DMS153 treated with DMSO at 0.1 percent for 48 hours (cell line): ENCODE measurements at regions not wholly inside any gene's neighbourhood (a gene's known extent, or its start where the extent isn't known, plus 50 kb on each side); places are given as distances from the start of the nearest gene placed in this dataset.
"Not testable (repeated sequence)": the region's sequence is repeated elsewhere in the genome, so short reads cannot be mapped to it uniquely, and the experiment has no call there.

ENCODE experiments used
- DNase-seq: peaks from one replicate; lab custom pipeline; 2025; ENCODE audit not compliant: unreplicated experiment; lab: John Stamatoyannopoulos, UW

DNA sequence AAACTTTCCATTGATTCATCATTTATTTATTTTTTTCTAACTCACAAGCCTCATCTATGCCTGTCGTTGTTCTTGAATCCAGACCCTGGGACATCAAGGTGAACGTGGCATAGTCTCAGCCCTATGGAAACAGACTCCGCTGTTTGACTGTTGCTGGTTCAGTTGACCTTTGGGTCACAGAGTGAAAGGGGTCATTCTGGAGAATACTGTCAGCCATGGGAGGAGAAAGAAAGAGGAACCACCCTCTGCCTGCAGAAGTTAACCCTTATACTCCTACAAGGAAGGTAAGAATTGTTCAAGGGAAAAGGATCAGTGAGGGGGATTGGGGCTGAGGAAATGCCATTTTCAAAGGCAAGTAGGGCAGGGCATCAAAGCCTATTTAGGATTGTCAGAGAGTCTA, 387.6 kb upstream of the MAF start:
- DNase-seq: no peak

DNA sequence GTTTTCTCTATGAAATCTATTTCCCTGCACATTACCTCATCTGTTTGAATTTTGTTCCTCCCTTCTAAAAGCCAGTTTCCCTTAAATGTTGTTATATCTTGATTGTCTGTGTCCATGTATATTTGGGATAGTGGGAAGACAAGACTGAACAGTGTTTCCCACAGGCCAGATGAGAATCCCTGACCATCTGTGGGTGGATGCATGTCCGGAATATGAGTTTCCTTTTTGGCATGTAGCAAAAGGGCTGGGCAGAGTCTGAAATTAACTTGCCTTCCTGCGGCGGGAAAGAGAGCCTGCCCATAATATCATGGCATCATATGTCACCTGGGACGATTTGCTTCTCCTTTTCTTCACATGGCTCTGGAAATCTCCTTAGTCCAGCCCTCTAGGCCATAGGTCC, 385.8 kb upstream of the MAF start:
- no peak for DNase-seq

DNA sequence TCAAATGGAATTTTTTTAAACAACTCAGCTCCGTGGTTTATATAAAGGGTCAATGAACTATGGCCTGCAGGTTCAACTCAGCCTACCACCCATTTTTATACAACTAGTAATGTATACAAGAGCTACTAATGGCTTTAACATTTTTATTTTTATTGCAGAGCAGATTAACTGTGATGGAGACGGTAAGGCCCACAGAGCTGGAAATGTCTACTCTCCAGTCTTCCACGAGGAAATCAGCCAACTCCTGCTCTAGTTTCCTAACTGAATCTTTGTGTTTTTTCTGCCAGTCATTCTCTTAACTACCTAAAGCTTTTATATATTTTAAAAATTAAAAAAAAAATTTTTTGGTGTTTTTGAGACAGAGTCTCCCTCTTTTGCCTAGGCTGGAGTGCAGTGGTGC, 385.1 kb upstream of the MAF start:
- no peak for DNase-seq

GRCh38 chr16:79984149-79984548, 383.6 kb upstream of the MAF start:
- not testable (repeated sequence) for DNase-seq

GRCh38 chr16:79982862-79983261, 382.3 kb upstream of the MAF start:
- no peak for DNase-seq

DNA sequence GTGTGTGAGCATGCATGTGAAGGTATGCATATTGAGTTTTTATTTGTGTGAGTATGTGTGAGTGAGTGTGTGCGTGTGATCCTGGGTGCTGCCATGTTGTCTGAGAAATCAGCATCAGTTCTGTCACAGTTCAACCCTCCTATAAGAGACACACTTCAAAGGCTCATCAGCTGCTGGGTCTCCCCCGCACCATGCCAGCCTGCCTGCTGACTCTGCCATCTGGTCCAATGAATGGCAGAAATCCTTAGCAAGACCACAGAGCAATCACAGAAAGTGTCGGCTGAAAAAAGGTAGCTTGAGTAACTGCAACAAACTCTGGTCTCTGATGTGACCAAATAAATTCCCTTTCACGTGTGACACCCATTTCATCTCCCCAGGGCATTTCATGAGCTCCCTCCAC, 381.8 kb upstream of the MAF start:
- no peak for DNase-seq

GRCh38 chr16:79981814-79982213, 381.3 kb upstream of the MAF start:
- DNase-seq: no peak

- DNase-seq: no peak
Observed at GRCh38 chr16:79980650-79981521, 380.3 kb upstream of the MAF start.

DNA sequence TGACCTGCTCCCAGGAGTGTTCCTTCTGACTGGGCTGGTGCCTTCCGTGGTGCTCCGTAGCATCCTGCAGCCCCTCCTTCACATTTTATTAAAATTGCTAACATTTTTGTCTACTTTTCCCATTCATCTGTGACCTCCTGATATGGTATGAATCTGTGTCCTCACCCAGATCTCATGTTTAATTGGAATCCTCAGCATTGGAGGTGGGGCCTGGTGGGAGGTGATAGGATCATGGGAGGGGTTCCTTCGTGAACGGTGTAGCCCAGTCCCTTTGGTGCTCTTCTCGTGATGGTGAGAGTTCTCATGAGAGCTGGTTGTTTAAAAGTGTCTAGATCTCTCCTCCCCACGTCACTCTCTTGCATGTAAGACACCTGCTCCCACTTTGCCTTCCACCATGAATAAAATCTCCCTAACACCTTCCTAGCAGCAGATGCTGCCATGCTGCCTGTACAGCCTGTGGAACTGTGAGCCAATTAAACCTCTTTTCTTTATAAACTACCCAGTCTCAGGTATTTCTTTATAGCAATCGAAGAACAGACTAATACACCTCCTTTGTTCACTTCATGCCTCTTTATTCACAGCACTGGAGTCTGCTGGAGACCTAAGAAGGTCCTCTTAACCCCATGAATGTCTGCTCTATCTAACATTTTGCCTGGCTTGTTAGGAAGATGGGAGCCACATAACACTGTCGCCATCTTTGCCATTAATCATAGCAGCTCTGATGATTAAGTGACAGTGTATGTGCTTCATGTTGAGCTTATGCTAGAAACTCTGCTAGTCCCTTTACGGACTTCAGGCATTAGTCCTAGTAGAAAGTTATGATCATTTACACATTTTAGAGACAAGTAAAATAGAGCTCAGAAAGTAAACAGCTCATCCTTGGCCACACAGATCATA, 377.7 kb upstream of the MAF start:
- no peak for DNase-seq

GRCh38 chr16:79973320-79973719, 372.8 kb upstream of the MAF start:
- DNase-seq: no peak

- DNase-seq: no peak
Observed at GRCh38 chr16:79972053-79972704, 371.6 kb upstream of the MAF start.

DNA sequence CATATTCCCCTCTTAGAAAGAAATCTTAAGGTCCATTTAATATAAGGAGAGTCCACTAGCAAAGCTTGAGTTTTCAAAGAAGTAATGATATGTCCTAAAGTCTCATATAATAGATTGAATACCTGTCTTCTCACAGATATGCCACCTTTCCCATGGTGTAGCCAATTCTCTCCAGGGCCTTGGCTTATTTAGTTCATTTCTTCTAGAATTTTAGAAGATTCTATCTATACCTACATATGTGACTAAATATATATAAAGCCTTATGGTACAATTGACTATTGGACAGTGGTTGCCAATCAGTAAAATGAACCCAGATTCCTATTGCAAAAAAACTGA, 370.7 kb upstream of the MAF start:
- no peak for DNase-seq

DNA sequence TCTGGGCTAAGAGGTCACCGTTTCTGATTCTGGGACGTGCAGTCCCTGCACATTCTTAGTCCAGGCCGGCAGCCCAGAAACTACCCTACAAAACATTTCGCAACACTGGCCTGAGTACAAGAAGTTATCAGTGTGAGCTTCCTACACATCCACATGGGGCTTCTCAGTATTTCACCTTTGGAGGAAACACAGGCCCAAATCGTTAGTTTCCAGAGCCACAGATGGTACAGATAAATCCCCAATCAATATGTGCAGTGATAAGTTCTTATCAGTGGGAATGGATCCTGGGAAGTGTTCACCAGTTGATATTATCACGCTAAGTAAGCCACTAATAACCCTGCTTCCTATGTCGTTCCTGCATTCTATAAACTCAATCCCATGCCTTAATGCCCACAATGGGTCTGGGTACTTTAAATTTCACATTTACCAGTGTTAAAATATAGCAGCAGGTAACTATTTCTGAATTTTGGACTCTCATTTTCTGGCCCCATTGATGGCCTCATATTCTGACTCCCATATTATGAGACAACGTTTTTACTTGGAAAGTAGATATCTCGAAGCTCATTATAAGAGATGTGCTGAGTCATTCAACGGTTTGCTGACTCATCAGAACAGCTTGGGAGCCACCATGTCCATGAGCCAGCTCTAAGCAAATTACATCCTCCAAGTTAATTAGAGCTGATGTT, 370.2 kb upstream of the MAF start:
- DNase-seq: no peak

DNA sequence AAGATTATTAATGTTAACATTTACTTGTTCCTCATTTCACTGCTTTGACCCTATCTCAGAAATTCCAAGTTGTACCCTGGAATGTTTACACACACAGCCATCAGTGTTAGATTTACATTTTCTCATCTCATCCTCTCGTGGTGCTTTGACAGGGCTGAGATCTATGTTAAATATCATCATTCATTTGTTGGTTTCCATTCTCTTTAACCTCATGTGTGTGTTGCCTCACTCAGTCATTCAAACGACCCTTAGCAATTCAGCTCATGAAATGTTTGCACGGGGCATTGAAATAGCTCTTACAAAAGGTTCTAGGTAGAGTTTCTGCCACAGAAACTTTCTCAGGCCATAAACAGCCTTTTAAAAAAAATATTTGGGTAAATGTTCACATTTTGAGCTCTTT, 369.6 kb upstream of the MAF start:
- DNase-seq: no peak

GRCh38 chr16:79969458-79969857, 368.9 kb upstream of the MAF start:
- DNase-seq: no peak

- DNase-seq: no peak
Observed at GRCh38 chr16:79966226-79966625, 365.7 kb upstream of the MAF start.

GRCh38 chr16:79965718-79966117, 365.2 kb upstream of the MAF start:
- DNase-seq: no peak

- DNase-seq: no peak
Observed at GRCh38 chr16:79964104-79964503, 363.6 kb upstream of the MAF start.

DNA sequence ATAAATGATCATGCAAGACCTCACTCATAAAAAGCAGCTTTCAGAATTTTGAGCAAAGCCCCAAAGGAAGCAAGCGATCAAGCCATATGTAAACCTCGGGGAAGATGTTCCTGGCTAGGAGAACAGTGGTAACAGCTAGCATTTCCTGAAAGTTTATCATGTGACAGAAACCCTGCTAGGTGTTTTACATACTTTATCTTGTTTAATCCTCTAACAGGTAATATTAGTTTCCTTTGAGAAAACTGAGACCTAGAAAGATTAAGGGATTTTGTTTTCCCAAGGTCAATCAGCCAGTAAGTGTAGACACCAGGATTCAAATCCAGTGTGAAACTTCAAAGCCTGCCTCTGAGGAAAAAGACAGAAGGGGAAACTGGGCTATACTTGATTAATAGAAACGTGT, 362.4 kb upstream of the MAF start:
- no peak for DNase-seq

GRCh38 chr16:79959226-79959625, 358.7 kb upstream of the MAF start:
- no peak for DNase-seq
